GM12878 (cell line): ENCODE measurements at regions not wholly inside any gene's neighbourhood (a gene's known extent, or its start where the extent isn't known, plus 50 kb on each side); places are given as distances from the start of the nearest gene placed in this dataset.
A peak's percentile ranks its signal among the peaks of the same experiment; 100 is the strongest.

ENCODE experiments used
- ATAC-seq: fragments of 200-7000 bp; cut with Tn5 transposase; 3 replicates; pipeline ENCODE4 v1.9.1; 2020; ENCODE audit warnings: mild to moderate bottlenecking, moderate library complexity
- BruUV-seq: library from RNA; stranded (reverse); fragments of 400-500 nt; replicated peaks from 2 replicates; lab custom pipeline; 2021; lab: Mats Ljungman, UMichigan
- CTCF ChIA-PET: fragments of 300-600 bp; sonication (Branson Sonifier 250); formaldehyde crosslinking; extraction: SDS; loops from one replicate; lab custom pipeline; 2021; ENCODE audit warnings: inconsistent platforms; lab: Yijun Ruan, JAX
- POLR2A ChIA-PET: fragments of 350-600 bp; formaldehyde crosslinking; extraction: SDS; loops from one replicate; lab custom pipeline; 2021; ENCODE audit warnings: inconsistent platforms; lab: Charles Lee
- RAD21 ChIA-PET: fragments of 300-600 bp; sonication (Branson Sonifier 250); formaldehyde crosslinking; loops from one replicate; lab custom pipeline; 2023; ENCODE audit warnings: antibody characterized with exemption; ENCODE audit not compliant: unreplicated experiment; lab: Charles Lee
- SMC1A ChIA-PET: fragments of 300-600 bp; sonication (Branson Sonifier 250); formaldehyde crosslinking; loops from one replicate; lab custom pipeline; 2023; ENCODE audit not compliant: unreplicated experiment, uncharacterized antibody; lab: Charles Lee
- DNase-seq: peaks from one replicate; pipeline ENCODE4 v3.0.0-alpha.2; 2011; ENCODE audit warnings: low read depth, low spot score
- FAIRE-seq: peaks from 3 replicates; lab custom pipeline; 2011; peaks lifted over from hg19 to GRCh38; lab: Jason Lieb, UNC
- H2AFZ ChIP-seq: 2 replicates; pipeline ENCODE4 v1.6.0; 2011; ENCODE audit warnings: low read depth, low read length, control low read depth; ENCODE audit not compliant: control insufficient read depth
- H3K27ac ChIP-seq: 2 replicates; pipeline ENCODE4 v1.5.1; 2011; ENCODE audit warnings: control low read depth; ENCODE audit not compliant: control insufficient read depth, insufficient read depth
- H3K27me3 ChIP-seq, 2 experiments: replicated peaks in 1 of 2; 2 replicates each; pipeline versions ENCODE4 v1.6.0 to v1.6.1; 2011; ENCODE audit warnings: low read length in 1 of 2; ENCODE audit not compliant: control insufficient read depth in 2 of 2, insufficient read depth in 2 of 2
- H3K36me3 ChIP-seq, 2 experiments: 2 replicates each; pipeline ENCODE4 v1.5.1; 2011; ENCODE audit warnings: low read length in 1 of 2; ENCODE audit not compliant: control insufficient read depth in 2 of 2, insufficient read depth in 2 of 2
- H3K4me1 ChIP-seq: 2 replicates; pipeline ENCODE4 v1.6.1; 2011; ENCODE audit warnings: mild to moderate bottlenecking, low read length, moderate library complexity, mixed read lengths; ENCODE audit not compliant: control insufficient read depth, insufficient read depth
- H3K4me2 ChIP-seq: 2 replicates; pipeline ENCODE4 v1.6.0; 2011; ENCODE audit warnings: control low read depth; ENCODE audit not compliant: control insufficient read depth, insufficient read depth
- H3K4me3 ChIP-seq: fragments of 200-600 bp; sonication (generic); 2 replicates; pipeline ENCODE4 v1.5.1; 2016
- H3K79me2 ChIP-seq: 2 replicates; pipeline ENCODE4 v1.6.0; 2011; ENCODE audit warnings: low read length; ENCODE audit not compliant: control insufficient read depth, insufficient read depth
- H3K9ac ChIP-seq: 2 replicates; pipeline ENCODE4 v1.8.0; 2011; ENCODE audit warnings: low read length, control low read depth, mixed read lengths; ENCODE audit not compliant: control insufficient read depth, insufficient read depth
- H3K9me3 ChIP-seq: replicated peaks from 3 replicates; pipeline ENCODE4 v1.5.1; 2011; ENCODE audit warnings: mild to moderate bottlenecking, low read length; ENCODE audit not compliant: control insufficient read depth, insufficient read depth
- H4K20me1 ChIP-seq: 2 replicates; pipeline ENCODE4 v1.6.0; 2011; ENCODE audit not compliant: control insufficient read depth, insufficient read depth
- BHLHE40 ChIP-seq, 2 experiments: fragments of 450-650 bp in 1 of 2; IDR thresholded peaks; 2 replicates each; pipeline ENCODE4 v1.6.1; 2011 to 2017; ENCODE audit warnings: low read depth in 2 of 2, borderline replicate concordance in 1 of 2, improper control_type of control experiment in 1 of 2, low read length in 1 of 2, mild to moderate bottlenecking in 1 of 2
- BMI1 ChIP-seq: fragments of 450-650 bp; IDR thresholded peaks from 2 replicates; pipeline ENCODE4 v1.6.1; 2016; ENCODE audit warnings: mild to moderate bottlenecking, moderate library complexity, borderline replicate concordance
- BRCA1 ChIP-seq: IDR thresholded peaks from 2 replicates; pipeline ENCODE4 v1.6.1; 2011; ENCODE audit warnings: low read depth, low read length, improper control_type of control experiment
- CREB1 ChIP-seq: IDR thresholded peaks from 2 replicates; pipeline ENCODE4 v1.6.1; 2012; ENCODE audit warnings: low read depth, mild to moderate bottlenecking, inconsistent platforms
- HDAC2 ChIP-seq: fragments of 200-600 bp; sonication (generic); IDR thresholded peaks from 2 replicates; pipeline ENCODE4 v1.6.1; 2017
- KDM1A ChIP-seq: fragments of 200-600 bp; sonication (generic); IDR thresholded peaks from 2 replicates; pipeline ENCODE4 v1.6.1; 2016; ENCODE audit warnings: borderline replicate concordance
- MEF2A ChIP-seq: IDR thresholded peaks from 2 replicates; pipeline ENCODE4 v1.6.1; 2011; ENCODE audit warnings: low read depth, mild to moderate bottlenecking, low read length, moderate library complexity; ENCODE audit not compliant: insufficient read depth
- NFYB ChIP-seq: IDR thresholded peaks from 2 replicates; pipeline ENCODE4 v1.6.1; 2011; ENCODE audit warnings: low read depth, mild to moderate bottlenecking, low read length, improper control_type of control experiment, moderate library complexity; ENCODE audit not compliant: insufficient read depth
- PAX5 ChIP-seq: IDR thresholded peaks from 2 replicates; pipeline ENCODE4 v1.6.1; 2011; ENCODE audit warnings: low read depth, low read length, borderline replicate concordance
- POLR2AphosphoS2 ChIP-seq: IDR thresholded peaks from 2 replicates; pipeline ENCODE4 v1.6.1; 2011; ENCODE audit warnings: low read depth, mild to moderate bottlenecking, low read length, improper control_type of control experiment, moderate library complexity
- POLR2AphosphoS5 ChIP-seq: IDR thresholded peaks from 2 replicates; pipeline ENCODE4 v1.6.1; 2011; ENCODE audit warnings: mild to moderate bottlenecking, low read length, inconsistent platforms
- POU2F2 ChIP-seq: IDR thresholded peaks from 3 replicates; pipeline ENCODE4 v1.6.1; 2011; ENCODE audit warnings: low read depth, mild to moderate bottlenecking, low read length, borderline replicate concordance
- WRNIP1 ChIP-seq: IDR thresholded peaks from 2 replicates; pipeline ENCODE4 v1.6.1; 2011; ENCODE audit warnings: low read depth, low read length, improper control_type of control experiment, borderline replicate concordance
- WGBS: methylation state at CpG from one replicate; pipeline ENCODE4 v1.1.6; 2016; ENCODE audit warnings: low lambda C conversion rate; ENCODE audit not compliant: insufficient replicate concordance, insufficient coverage; ENCODE audit errors: missing lambda C conversion rate; 5-methylcytosine and 5-hydroxymethylcytosine counted together
- in situ Hi-C: fragments of 300-500 bp; cut with MboI; formaldehyde crosslinking; loops from 9 replicates; pipeline ENCODE4 v1.14.3; 2018; ENCODE audit warnings: mixed read lengths
- intact Hi-C: fragments of 100-400 bp; cut with micrococcal nuclease; formaldehyde crosslinking; loops from one replicate; pipeline ENCODE4 v1.14.2; 2022; ENCODE audit not compliant: unreplicated experiment

- Histone ChIP-seq H2AFZ (no peak overlapping the region), H3K36me3 (no peaks in the 10 kb centered on the region), H3K79me2 (no peaks in the 10 kb centered on the region), H3K27me3 (peaks cover 0 to 2% of the 10 kb centered on the region in 2 experiments; a peak in 2 of 4 replicates), H3K9ac (no peak overlapping the region), H3K27ac (no peak overlapping the region), H3K9me3 (no peaks in the 10 kb centered on the region), H3K4me2 (no peak overlapping the region), H4K20me1 (no peaks in the 10 kb centered on the region), H3K4me1 (no peaks in the 10 kb centered on the region; the same call in 1 of the 2 replicates), H3K4me3 (no peak overlapping the region)
- WGBS: 0% methylated on average over 3 of the region's 3 CpGs
- DNase-seq (peak; percentile 26), FAIRE-seq (no peak), ATAC-seq (peak; percentile 27)
- no peak for TF ChIP-seq MEF2A
- no peak for TF ChIP-seq HDAC2
- TF ChIP-seq BRCA1: no peak
- no peak for TF ChIP-seq BMI1
- no peak for TF ChIP-seq POU2F2
- no peak for TF ChIP-seq WRNIP1
- ChIA-PET RAD21 (no interaction called here), CTCF (no interaction called here), SMC1A (interaction anchor here (1.4 kb wide), 1 partner anchor 9 kb away, joined by 3 read pairs; no protein-coding TSS in a partner anchor), POLR2A (interaction anchor here (0.5 kb wide), 1 partner anchor 78 kb away, joined by 5 read pairs; no protein-coding TSS in a partner anchor)
- in situ Hi-C loops (no loop called here), intact Hi-C loops (no loop called here)
- no TSS peak for BruUV-seq
These were observed 69.0 kb upstream of the ZCCHC2 start for GRCh38 chr18:62453864-62454263.

GRCh38 chr18:62454527-62454926 is 68.3 kb upstream of the ZCCHC2 start:
- FAIRE-seq: no peak
- no peak for DNase-seq
- ChIA-PET RAD21 (no interaction called here), CTCF (interaction anchor here (1.1 kb wide), 1 partner anchor 132 kb away, joined by 3 read pairs; no protein-coding TSS in a partner anchor), SMC1A (interaction anchor here (1.4 kb wide), 1 partner anchor 9 kb away, joined by 3 read pairs; no protein-coding TSS in a partner anchor), POLR2A (no interaction called here)
- Histone ChIP-seq H3K36me3 (no peaks in the 10 kb centered on the region), H3K4me3 (no peak overlapping the region), H4K20me1 (no peaks in the 10 kb centered on the region), H3K4me1 (no peaks in the 10 kb centered on the region; the same call in 1 of the 2 replicates), H3K4me2 (no peak overlapping the region), H2AFZ (no peak overlapping the region), H3K9ac (no peak overlapping the region), H3K27me3 (peaks cover 0 to 2% of the 10 kb centered on the region in 2 experiments; a peak in 2 of 4 replicates), H3K27ac (no peak overlapping the region), H3K79me2 (no peaks in the 10 kb centered on the region), H3K9me3 (no peaks in the 10 kb centered on the region)
- in situ Hi-C loops: no loop called here
- BruUV-seq: no TSS peak
- whole genome bisulfite sequencing: 63% methylated on average over 5 of the region's 5 CpGs
- ATAC-seq: no peak
- intact Hi-C loops: no loop called here
- TF ChIP-seq CREB1: no peak
- no peak for TF ChIP-seq PAX5
- no peak for TF ChIP-seq NFYB
- TF ChIP-seq POLR2AphosphoS5: no peak
- TF ChIP-seq KDM1A: no peak
- TF ChIP-seq BHLHE40 (IDR thresholded peaks at IDR 0.05; ENCODE audit: borderline replicate concordance in 1 of 2, low read depth in 2 of 2, low read length in 1 of 2): no peak
- no peak for TF ChIP-seq POLR2AphosphoS2
